Posterior cingulate gyrus (tissue), 11 donors: ENCODE measurements at regions not wholly inside any gene's neighbourhood (a gene's known extent, or its start where the extent isn't known, plus 50 kb on each side); places are given as distances from the start of the nearest gene placed in this dataset.
"Not testable (repeated sequence)": the region's sequence is repeated elsewhere in the genome, so short reads cannot be mapped to it uniquely, and the experiment has no call there.

Experiments used
- DNase-seq, 10 donors: peaks; one replicate each; pipeline versions ENCODE4 v3.0.0 to v3.0.0-alpha.2; 2020 to 2021; ENCODE audit warnings: mixed read lengths in 3 of 10
- intact Hi-C: fragments of 100-400 bp; cut with DNase I; formaldehyde crosslinking; loops from one replicate; pipeline ENCODE4 v1.15.1; 2023

DNA sequence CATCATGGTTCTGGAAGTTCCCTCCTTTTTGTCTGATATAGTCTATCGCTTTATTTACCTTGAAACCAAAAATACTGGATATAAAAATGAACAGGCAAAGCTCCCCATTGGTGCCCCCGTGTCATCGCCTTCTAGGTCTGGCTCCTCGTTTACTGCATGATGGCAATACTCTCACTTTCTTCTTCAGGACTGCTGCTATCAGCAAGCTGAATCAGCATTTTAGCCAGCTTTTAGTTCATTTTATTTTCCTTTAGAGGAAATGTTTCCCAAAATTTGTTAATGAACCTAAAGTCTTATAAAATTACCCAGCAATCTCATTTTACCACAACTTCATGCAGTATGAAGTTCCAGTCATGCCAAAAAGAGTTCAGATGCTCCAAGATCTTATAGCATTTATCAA lies 80.5 kb downstream of the ZIC3 start:
- intact Hi-C loops, result no loop called here

DNA sequence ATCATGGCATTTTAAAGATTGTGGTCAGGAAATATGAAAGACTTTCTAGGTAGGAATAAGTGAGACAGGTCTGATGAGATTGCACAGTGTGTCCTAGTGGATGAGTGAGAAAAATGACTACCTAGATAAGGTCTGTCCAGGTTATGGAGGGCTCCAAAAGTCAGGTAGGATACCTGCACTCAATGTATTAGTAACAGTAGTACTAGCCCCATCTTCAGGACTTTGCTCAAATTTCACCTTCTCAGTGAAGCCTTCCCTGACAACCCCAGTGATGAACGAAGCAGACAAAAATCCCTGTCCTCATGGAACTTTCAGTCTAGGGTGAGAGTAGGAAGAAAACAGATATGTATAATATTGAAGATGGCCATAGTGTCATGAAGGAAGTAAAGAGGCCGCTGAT lies 85.7 kb downstream of the ZIC3 start:
- intact Hi-C loops, result no loop called here
- DNase-seq, result no peak

More for the DNA sequence above, 80.5 kb downstream of the ZIC3 start:
- no peak for DNase-seq

DNA sequence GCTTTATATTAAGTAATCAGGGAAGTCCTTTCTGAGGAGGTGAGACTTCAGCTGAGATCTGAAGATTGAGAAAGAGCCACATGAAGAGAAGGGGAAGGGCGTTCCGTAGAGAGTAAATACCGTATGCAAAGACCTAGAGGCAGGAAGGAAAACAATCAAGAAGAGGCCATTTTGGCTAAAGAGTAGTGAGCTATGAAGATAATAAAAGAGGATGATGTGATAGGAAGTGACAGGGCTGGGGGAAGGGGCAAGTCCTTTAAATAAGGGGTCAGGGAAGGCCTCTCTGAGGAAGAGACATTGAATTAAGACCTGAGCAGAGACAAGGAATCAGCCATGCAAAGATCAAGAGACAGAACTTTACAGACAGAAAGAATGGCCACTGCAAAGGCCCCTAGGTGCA lies 86.2 kb downstream of the ZIC3 start:
- no peak for DNase-seq
- intact Hi-C loops, result no loop called here

DNA sequence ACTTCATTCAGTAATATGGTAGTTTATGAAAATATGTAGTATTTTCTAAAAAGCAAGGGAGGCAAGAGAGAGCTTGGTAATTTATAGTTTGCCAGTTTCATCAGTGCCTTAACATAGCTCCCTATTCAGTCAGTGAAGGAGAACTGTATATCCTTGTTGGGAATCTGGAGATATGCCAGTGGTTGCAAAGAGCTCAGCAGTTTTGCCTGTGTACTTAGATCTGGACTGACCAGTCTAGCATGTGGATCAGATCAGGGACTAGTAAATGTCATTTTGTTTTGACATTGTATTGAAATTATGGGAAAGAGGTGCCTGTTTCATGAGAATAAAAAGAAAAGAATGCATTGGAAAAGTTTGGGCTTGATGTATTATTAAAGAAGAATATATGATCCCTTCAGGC lies 88.6 kb downstream of the ZIC3 start:
- DNase-seq, result no peak
- intact Hi-C loops, result no loop called here

DNA sequence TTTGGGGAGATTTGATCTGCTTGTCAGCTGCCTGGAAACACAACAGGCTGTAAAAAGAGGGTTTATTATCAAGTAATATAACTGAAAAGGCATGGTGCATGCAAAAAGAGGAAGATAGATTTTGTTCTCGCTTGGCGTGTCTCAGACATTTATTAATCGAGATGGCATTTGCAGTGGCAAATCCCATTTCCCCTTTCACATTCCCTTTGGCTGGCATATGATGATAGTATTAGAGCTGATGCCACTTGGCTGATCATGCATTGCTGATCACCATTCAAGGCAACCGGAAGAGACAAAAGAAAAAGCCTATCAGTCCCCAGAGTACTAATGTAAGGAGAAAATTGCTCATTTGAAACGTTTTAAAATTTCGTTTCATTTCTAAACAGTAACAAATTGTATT lies 101.8 kb downstream of the ZIC3 start:
- DNase-seq, result no peak
- intact Hi-C loops, result no loop called here

DNA sequence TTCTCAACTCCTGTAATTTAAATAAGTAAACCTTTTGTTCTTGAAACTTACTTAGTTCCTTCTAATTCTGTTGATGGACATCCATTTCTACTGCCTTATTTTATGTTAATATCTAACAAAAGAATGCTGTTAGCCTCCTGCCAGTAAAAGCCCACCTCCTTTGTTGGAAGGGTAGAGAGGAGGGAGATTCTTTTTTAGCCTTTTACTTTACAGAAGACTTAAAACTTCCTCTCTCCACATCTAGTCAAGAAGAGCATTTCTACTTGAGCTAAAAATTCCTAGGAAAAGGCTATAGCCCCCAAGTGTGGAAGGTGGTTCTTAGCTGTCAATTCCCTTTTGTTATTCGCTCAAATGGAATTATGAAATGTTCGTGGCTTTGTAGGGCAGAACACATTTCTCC lies 118.7 kb downstream of the ZIC3 start:
- intact Hi-C loops, result no loop called here
- DNase-seq, result no peak

DNA sequence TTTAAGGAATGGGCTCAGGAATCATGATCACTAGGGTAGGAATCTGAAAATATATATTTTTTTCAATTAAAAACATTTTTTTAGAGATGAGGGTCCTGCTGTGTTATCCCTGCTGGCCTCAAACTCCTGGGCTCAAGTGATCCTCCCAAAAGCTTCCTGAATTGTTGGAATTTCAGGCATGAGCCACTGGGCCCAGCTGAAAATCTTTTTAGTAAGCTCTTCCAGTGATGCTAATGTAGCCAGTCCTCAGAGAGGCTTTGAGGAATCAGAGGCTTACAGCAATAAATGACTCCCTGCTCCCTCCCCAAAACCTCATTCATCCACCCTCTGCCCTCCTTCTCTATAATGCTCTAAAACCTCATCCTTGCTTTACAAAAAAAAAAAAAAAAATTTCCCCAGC lies 129.5 kb downstream of the ZIC3 start:
- DNase-seq, result no peak
- intact Hi-C loops, result no loop called here

DNA sequence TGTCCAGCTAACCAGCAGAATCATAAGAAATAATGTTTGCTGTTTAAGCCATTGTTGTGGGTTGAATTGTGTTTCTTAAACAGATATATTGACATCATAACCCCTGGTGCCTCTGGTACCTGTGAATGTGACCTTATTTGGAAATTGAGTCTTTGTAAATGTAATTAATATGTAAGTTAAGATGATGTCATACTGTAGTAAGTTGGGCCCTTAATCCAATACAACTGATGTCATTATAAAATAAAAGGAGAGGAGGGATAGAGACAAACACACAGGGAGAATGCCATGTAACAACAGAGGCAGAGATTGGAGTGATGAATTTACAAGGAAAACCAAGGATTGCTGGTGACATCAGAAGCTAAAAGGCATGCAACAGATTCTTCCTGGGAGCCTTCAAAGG lies 141.4 kb downstream of the ZIC3 start:
- intact Hi-C loops, result no loop called here
- DNase-seq, result no peak

DNA sequence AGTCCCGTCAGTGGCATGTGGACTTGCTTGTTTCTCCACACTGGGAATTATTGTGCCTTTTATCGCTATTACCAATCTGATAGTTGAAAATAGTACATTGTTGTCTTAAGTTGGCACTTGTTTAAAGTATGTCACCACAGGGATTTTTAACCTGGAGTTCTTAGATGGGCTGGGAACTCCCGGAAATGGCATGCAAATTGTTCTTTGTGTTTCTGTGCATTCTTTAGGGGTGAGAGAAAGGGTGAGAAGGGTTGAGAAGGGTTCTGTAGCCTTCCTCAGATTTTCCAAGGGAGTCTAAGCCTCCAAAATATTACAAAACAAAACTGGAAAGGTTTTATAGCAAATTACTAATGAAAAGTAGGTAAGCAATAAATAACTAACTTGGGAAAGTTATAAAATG lies 176.9 kb downstream of the ZIC3 start:
- intact Hi-C loops, result no loop called here
- DNase-seq, result no peak

DNA sequence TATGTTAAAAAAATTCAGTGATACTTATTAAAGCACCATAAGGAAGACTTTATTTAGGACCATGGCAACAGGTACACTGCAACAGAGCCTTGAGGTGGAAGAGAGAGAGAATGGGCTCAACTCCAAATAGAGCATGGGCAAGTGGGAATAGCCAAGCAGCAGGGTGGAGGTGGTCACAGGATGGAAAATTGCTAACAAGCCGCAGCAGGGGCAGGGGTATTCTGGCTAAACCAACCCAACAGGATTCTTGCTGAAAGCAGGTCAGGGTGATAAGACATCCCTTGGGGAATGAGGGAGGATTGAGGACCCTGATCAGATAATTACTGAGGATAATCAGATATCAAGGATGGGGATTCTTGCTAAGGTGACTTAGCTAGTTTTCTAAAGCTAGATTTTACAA lies 177.5 kb downstream of the ZIC3 start:
- no peak for DNase-seq
- intact Hi-C loops, result no loop called here

DNA sequence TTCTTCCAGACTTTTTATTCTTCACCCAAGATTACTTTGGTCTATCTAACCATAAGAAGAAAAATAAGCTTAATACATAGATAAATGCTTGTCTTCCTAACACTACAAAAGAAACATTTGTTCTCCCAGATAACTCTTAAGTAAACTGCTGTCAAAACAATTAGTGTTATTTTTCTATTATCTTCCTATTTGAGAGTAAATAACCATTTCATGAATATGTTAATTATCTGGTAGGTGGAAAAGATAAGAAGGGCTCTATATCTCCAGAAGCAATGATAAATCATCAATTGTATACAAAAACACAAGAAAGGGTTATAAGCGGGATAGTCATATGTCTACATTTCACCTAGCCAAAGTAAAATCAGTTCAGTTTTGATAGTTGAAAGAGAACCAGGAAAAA lies 180.4 kb downstream of the ZIC3 start:
- intact Hi-C loops, result no loop called here
- no peak for DNase-seq

DNA sequence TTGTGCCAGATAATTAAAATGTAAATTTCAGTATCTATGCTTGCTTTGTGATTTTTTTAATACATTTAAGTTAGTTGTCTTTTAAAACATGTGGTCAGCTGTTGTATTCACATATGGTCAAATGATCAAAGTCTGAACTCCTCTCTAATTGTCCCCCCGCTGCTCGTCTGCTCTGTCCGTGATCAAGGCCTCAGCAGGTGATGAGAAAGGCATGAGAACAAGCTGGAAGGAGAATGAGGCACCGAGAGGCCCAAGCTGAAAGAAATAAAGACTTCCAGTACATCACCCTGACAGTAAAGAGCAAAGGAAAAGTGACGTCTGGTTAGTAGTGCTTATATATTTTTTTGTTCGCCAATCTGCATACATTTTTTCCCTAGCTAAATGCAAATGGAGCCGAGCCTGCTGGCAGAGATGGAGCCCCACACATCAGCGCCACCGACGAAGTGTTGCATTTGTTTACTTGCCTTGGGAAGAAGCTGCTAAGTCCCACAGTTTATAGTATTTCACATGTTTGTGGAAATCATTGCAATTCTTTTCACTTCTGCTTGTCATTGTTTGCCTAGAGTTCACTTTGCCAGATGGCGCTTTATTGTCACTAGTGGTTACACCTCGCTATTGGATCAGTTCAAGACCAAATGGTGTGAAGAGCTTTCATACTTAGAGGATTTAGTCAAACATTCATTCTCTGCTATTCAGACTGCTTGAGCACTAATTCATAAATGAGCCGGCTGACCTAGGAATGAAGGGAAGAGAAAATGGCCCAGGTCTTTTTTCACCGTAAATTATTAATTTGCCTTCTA lies 181.5 kb downstream of the ZIC3 start:
- intact Hi-C loops, result no loop called here

DNA sequence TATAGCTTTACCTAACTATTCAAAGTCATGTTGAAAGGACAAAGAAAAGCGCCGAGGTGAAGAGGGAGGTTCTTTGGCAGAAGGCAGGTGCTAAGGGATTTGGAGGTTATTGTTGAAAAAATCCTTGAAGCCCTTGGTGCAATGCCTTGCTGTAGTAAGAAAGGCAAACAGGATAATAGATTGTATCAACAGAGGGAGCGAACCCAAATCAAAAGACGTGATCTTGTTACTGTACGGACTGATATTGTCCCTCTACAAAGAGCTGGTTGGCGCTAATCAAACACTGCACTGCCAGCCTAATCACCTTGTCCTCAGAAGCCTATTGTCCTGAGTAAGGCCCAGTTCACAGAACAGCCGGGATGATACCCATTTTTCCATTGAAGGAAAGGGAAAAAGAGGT lies 182.9 kb downstream of the ZIC3 start:
- intact Hi-C loops, result no loop called here
- DNase-seq, result no peak

More for the DNA sequence above, 181.5 kb downstream of the ZIC3 start:
- no peak for DNase-seq

DNA sequence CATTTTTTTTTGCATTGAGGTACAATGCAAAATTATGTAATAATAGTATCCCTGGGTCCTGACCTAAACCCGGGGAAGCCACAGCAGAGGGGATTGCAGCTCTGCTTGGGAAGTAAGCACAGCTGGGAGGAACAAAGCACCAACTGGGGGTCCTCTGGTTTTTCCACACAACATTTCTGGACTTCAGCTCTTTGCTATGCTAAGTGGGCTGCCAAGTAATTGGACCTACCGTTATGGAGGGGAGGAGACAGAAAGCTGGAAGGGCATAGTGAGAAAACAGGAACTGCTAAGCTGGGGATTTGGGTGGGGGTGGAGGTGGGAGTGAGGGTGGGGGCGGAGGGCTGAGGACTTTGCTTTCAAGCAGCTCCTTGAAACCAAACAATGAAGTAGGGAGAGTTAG lies 183.3 kb downstream of the ZIC3 start:
- intact Hi-C loops, result no loop called here

DNA sequence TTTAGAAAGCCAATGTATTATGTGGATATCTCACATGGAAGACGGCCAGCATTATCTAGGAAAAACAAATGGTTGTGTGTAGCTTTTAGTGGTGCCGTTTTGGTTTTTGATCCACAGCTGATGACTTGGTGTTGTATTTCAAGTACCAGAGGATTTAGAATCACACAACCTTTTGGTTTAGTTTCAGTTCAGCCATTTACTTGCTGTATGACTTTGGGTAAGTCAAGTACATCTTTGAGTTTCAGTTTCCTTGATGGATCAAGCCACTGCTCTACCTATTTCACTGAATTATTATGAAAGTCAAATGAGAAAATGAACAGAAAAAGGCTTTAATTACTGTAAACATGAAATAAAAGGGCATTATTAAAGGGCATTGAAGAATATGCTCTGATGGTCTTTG lies 205.6 kb downstream of the ZIC3 start:
- intact Hi-C loops, result no loop called here
- DNase-seq, result no peak

More for the DNA sequence above, 183.3 kb downstream of the ZIC3 start:
- DNase-seq, result no peak

DNA sequence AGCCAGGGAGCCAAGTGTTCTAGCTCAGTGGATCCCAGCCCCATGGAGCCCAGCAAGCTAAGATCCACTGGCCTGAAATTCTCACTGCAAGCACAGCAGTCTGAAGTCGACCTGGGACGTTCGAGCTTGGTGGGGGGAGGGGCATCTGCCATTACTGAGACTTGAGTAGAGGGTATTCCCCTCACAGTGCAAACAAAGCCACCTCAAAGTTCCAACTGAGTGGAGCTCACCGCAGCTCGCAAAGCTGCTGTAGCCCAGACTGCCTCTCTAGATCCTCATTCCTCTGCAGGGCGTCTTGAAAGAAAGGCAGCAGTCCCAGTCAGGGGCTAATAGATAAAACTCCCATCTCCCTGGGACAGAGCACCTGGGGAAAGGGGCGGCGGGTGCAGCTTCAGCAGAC lies 226.3 kb downstream of the ZIC3 start:
- intact Hi-C loops, result no loop called here
- DNase-seq, result peak in 1 of 10 donors; percentile 48

DNA sequence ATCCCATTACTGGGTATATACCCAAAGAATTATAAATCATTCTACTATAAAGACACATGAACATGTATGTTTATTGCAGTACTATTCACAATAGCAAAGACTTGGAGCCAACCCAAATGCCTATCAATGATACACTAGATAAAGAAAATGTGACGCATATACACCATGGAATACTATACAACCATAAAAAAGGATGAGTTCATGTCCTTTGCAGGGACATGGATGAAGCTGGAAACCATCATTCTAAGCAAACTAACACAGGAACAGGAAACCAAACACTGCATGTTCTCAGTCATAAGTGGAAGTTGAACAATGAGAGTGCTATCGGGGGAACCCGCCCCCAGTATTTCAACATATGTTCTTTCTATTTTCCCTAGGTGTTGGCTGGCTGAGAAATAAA lies 232.0 kb downstream of the ZIC3 start:
- DNase-seq, intact Hi-C loops: not testable (repeated sequence)

DNA sequence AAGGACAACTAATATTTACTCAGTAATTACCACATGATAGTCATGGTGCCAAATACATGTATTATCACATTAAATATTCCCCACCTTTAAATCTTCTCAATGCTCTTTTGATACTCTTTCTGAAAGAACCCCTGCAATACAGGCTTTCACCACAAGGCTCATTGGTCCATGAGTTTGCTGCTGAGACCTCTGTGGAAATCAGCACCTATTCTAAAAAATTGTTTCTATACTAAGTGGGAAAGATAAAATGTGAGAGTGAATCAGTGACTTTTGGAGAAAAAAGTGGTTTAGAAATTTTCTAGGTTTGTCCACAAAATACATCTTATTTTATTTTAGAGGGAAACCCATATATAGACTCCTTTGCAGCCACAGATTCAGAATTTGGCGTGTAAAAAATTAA lies 257.3 kb downstream of the ZIC3 start:
- intact Hi-C loops, result no loop called here
- DNase-seq, result no peak

DNA sequence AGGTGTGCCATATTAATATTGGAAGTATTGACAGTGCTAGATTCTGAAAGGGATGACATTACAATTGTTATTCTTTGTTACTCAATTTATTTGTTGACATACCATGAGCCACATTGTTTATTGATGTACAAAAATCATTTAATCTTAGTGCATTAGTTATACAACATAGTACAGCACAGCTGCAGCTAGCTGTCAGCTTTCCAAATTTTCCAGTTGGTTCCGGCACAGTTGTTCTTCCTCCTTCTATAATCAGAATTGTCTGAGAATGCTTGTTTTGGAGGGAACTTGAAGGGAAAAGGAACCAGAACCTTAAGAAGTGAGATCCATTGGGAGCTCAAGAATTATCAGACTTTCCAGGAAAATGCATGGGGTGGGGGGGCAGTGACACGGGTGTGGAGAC lies 281.4 kb downstream of the ZIC3 start:
- DNase-seq, result no peak
- intact Hi-C loops, result no loop called here

DNA sequence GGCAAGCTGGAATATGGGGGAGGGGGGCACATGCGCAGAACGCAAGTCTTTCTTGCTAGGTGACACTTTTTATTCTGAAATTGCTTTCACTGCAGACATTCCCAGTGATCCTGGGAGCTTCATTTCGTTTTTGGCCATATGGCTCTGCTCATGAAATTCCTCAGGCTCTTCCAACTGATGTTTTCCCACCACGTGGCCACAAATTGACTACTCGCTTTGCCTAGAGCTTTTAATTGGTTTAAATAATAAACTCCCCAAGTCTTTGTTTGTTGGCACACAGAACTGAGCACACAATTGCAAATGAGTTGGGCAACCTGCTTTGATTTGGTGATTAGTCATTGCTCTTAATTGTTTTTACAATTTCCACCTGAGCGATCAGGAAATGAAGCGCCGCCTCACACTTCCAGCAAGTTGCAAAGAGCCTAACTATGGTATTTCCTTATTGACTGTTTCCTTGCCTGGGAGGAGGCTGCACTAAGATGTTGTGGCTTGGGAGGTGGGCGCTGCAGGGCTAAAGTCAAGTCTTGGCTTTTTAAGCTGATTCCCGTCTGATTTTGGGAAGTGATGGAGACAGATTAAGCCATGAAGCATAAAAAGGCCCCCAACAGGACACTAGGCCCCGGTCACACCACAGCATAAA lies 282.5 kb downstream of the ZIC3 start:
- peak in 2 of 10 donors; percentile 40 to 61 for DNase-seq
- intact Hi-C loops, result no loop called here

DNA sequence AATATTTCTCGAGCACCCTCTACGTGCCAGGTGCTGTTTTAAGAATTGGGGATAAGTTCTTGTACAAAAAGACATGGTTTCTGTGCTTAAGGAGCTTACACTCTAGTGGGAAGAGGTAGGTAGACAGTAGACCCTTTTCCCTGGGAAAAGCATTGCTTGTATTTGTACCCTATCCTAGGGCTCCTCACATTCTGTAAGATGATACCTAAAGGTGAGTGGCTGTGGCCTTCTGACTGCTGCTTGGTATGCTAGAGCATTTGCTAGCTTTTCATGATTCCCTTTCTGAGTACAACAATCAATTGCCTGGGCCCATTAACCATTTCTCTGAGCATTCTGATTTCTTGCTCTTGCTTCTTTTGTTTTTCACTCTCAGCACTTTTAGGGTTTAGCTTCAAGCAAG lies 286.6 kb downstream of the ZIC3 start:
- intact Hi-C loops, result no loop called here
- DNase-seq, result no peak

DNA sequence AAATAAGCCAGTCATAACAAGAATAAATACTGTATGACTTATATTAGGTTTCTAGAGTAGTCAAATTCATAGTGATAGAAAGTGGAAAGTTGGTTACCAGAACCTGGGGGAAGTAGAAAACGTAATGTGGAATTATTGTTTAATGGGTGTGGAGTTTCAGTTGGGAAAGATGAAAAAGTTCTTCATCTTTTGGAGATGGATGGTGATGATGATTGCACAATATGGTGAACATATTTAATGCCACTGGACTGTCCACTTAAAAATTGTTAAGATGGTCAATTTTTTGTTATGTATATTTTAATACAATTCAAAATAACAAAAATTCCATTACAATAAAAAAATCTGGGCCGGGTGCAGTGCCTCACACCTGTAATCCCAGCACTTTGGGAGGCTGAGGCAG lies 289.6 kb downstream of the ZIC3 start:
- DNase-seq, result no peak
- intact Hi-C loops, result no loop called here
